Kidney capillary endothelial cell (primary cell): ENCODE measurements at regions not wholly inside any gene's neighbourhood (a gene's known extent, or its start where the extent isn't known, plus 50 kb on each side); places are given as distances from the start of the nearest gene placed in this dataset.

Experiments used
- DNase-seq: peaks from one replicate; pipeline ENCODE4 v3.0.0-alpha.2; 2018; ENCODE audit warnings: low spot score

- no peak for DNase-seq
Measured at GRCh38 chr1:78797108-78797781, 147.6 kb downstream of the IFI44 start.

DNA sequence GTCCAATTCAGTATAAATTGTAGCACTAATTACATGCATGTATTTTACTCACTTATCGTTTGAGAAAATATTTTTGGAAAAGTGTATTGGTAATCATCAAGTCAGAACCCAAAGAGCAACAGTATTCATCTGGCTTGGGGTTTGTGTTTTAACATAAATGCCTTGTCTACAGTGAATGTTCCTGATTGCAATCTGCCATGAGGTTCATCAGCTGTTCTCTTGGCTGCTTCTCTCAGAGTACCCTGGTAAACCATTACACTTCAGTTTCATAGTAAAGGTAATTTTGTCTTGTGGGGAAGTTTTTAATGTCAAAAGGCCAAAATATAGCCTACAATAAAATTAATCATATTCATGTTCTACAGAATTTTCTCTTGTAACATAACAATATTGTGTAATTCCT, 150.3 kb downstream of the IFI44 start:
- no peak for DNase-seq

DNA sequence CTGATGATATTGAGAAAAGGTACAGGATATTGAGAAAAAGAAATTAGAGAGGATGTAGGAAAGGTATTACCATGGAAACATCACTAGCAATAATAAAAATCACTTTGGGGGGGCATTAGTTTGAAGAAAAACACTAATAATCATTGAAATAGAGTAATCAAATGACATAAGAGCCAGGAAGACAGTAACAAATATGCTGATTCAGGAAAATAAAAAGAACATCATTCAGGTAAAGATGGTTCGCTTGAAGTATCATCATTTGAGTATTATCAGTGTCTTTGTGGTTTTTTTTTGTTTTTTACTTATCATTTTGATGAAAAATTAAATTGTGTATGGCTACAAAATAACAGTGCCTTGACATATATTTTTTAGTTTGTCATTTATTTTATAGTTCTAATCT, 164.5 kb downstream of the IFI44 start:
- DNase-seq, result no peak

DNA sequence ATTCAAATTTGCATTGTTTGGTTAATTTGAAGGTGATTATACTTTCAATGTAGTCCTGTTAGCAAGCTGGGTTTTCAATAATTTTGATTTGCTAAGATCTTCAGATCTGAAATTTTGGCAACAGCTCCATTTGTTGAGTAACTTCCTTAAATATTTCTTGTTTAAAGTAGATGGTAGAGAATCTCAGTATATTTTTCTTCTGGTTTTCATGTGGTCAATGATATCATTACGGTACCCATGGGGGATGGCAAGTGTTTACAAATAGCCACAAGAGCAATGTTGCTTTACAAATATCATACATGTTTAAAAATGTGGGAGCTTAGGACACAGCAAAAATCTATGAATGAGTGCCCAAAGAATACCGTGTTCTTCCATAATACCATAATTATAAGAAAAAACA, 175.9 kb downstream of the IFI44 start:
- no peak for DNase-seq

DNA sequence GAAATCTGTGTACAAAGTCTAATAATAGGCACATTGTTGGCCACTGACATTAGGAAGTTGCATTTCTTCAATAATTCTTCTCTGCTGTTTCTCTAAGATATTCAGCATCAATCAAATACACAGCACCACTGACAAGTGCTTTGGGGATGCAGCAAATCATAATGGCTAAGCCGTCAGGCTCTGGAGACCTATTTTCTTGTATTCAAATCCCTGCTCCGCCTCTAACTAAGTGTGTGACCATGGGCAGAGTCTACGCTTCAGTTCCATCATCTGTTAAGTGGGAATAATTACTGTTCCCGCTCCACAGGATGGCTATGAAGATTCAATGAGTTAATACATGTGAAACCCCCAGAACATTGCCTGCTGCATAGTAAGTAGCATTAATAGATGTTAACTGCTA, 176.9 kb downstream of the ADGRL4 start:
- no peak for DNase-seq

DNA sequence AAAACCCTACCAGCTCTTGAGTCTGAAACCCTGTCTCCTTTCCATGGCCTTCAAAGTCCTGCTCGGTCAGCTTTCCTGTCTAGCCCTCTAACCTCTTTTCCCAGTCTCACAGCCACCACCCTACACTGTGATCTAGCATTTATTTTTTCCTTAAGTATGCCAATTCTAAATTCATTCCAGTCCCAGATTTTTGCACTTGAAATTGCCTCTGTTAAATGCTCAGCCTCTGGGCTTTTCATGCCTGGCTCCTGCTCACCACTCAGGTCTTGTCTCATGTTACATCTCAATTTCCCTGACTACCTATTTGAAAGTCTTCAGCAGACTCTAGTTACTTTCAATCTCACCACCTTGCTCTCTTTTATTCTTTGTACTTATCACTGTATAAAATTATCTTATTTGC, 176.2 kb downstream of the ADGRL4 start:
- no peak for DNase-seq

DNA sequence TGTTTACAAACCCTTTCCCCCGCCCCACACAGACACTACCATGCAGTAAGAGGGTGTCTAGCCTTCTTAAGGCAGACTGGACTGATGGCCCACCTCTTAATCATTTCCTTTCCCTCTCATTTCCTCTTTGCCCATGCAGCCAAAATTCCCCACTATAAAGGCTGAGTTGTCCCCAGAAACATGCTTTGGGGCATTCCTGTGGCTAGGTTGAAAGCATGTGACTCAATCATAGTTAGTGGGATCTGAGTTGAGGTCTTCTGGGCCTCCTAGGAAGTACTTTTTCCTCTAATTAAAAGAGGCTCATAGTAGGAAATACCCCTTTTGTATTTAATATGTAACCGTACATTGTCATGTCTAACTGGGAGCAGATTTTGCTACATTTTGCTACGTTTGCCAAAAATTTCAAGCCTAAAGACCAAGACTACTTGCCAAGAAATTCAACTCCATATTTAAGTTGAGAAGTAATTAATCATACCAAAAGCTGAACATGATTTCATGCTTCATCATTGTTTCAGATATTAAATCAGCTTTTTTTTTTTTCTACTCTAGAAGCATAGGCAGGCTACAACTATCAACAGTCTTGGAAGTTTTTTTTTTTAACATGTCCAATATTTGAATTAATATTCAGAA, 174.7 kb downstream of the ADGRL4 start:
- DNase-seq, result peak; percentile 83

DNA sequence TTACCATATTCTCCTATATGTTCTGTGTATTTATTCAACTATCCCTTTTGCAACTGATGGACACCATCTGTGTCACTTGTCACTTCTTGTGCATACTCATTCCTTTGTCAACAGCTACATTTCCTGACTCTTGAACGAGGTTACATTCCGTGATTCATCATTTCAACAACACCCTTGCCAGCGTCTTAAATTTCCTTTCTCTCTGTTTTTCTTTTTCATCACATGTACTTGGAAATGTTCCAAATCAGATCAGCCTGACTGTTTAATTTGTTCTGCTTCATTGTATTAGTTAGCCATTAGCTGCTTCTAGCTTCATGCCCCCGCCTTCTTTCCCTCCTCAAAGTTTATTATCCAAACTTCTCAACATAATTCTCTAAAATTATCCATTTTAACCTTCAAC, 173.0 kb downstream of the ADGRL4 start:
- DNase-seq, result peak; percentile 72

DNA sequence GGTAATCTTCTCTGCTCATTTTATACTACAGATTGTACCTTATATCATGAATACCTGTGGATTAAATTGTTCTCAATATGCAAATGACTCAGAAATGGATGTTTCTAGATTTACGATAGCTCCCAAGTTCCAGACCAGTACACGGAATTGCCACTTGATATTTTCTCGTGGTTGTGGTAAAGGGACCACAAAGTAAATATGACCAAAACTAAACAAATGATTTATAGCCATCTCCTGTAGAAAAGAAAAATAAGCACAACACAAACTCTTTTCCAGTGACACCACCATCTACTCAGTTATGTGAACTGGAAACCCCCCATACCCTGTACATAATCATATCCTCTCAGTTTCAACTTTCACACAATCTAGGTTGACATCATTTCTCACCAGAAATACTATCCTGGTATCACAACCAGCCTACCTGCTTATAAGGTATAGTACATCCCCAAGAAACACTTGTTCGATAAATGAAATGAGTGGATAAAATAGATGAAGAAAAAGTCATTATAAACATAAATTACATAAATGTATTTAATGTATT, 172.3 kb downstream of the ADGRL4 start:
- DNase-seq, result no peak

- DNase-seq, result no peak
Measured at GRCh38 chr1:78836726-78837125, 169.8 kb downstream of the ADGRL4 start.

- DNase-seq, result peak; percentile 58
Measured at GRCh38 chr1:78839704-78840277, 166.7 kb downstream of the ADGRL4 start.
